ENCODE measurements at regions not wholly inside any gene's neighbourhood (a gene's known extent, or its start where the extent isn't known, plus 50 kb on each side); places are given as distances from the start of the nearest gene placed in this dataset.

DNA sequence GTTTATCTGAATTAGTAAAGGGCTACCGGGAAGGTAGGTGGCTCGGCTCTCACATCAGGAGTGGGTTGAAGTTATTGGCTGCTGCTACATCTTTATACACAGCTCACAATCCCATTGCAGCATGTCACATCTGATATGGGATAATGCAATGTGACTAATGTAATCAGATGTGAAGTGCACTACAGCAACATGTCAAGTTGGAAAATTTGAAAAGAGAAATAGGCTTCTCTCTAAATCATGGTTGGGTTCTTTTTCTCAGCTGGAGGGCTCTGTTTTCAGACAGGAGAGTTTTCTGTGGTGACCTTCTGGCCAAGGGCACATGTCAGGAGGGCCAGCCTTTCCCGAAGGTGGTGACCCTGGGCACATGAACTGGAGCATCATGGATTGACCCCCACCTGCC, 337.5 kb downstream of the HRH4 start:
- no peak for ATAC-seq (ENCODE audit: low read depth)
- no peak overlapping the region for H3K27ac Mint-ChIP-seq
- no peak overlapping the region for H3K4me3 Mint-ChIP-seq
- peaks cover 7% of the 10 kb centered on the region for H3K27me3 Mint-ChIP-seq
- no peaks in the 10 kb centered on the region for H3K36me3 Mint-ChIP-seq
- no peaks in the 10 kb centered on the region for H3K4me1 Mint-ChIP-seq
- H3K9me3 Mint-ChIP-seq, result no peaks in the 10 kb centered on the region
- no peak for DNase-seq (ENCODE audit: low spot score in 2 of 2)

DNA sequence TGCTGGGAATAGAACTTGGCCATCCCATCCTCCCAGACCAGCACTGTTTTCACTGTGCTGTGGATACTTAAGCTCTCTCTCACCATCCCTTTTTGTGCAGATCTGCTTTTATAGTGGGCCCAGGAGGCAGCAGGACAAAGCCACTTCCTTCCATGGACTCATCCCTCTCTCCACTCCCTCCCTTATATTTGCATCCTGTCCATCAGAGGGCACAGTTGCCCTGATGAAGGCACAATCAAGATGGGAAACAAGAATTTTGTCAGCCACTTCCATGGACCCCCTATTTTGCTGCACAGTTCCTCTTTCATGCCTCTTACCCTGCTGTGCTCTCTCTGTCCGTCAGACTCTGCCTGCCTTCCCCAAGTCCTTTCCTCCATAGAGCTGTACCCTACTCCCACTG, 338.7 kb downstream of the HRH4 start:
- no peak for DNase-seq (ENCODE audit: low spot score in 2 of 2)
- H3K4me3 Mint-ChIP-seq, result no peak overlapping the region
- no peak overlapping the region for H3K27ac Mint-ChIP-seq
- no peak for ATAC-seq (ENCODE audit: low read depth)
- H3K4me1 Mint-ChIP-seq, result no peaks in the 10 kb centered on the region
- H3K27me3 Mint-ChIP-seq, result peaks cover 7% of the 10 kb centered on the region
- H3K9me3 Mint-ChIP-seq, result no peaks in the 10 kb centered on the region
- no peaks in the 10 kb centered on the region for H3K36me3 Mint-ChIP-seq

DNA sequence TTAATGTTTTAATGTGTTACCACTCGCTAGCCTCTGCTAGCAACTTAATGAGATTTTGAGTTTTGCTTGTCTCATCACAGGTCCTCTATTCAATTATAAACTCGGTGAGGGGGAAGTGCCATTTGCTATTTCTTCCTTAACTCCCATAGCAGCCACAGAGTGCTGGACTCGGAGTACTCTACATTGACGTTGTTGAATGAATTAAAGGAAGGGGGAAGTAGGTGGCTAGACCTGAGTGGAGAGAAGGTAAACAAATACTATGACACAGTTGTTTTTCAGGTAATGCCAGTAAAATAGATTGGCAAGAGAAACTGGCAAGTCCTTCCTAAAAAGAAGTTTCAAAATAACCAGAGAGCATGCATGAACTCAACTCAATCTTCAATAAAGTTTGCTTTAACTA, 339.3 kb downstream of the HRH4 start:
- no peaks in the 10 kb centered on the region for H3K9me3 Mint-ChIP-seq

DNA sequence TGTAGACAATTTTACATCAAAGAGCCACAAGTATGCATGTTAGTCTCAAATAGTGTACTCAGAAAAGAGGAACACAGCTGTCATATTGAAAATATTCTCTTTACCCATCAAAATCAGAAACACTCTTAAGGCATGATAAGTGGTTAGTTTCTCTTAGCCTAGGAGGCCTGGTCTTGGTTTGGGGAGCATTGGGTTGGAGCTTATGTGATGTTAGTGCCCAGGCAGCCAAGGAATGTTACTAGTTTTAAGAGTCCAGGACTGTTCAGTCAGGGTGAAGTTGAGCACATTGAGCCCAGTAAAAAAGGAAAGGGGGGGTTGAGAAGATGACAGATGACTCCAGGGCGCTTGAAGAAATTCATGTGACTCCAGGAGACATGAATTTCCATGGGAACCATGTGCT, 340.6 kb downstream of the HRH4 start:
- ATAC-seq (ENCODE audit: low read depth) (no peak), DNase-seq (ENCODE audit: low spot score in 2 of 2) (no peak)
- no peaks in the 10 kb centered on the region for H3K36me3 Mint-ChIP-seq
- H3K4me3 Mint-ChIP-seq, result no peak overlapping the region
- H3K9me3 Mint-ChIP-seq, result no peaks in the 10 kb centered on the region
- no peaks in the 10 kb centered on the region for H3K4me1 Mint-ChIP-seq
- peaks cover 8% of the 10 kb centered on the region for H3K27me3 Mint-ChIP-seq
- no peak overlapping the region for H3K27ac Mint-ChIP-seq

More for the DNA sequence above, 339.3 kb downstream of the HRH4 start:
- Mint-ChIP-seq H3K27me3 (peaks cover 7% of the 10 kb centered on the region), H3K27ac (no peak overlapping the region), H3K36me3 (no peaks in the 10 kb centered on the region), H3K4me3 (no peak overlapping the region), H3K4me1 (no peaks in the 10 kb centered on the region)
- DNase-seq (ENCODE audit: low spot score in 2 of 2) (no peak), ATAC-seq (ENCODE audit: low read depth) (no peak)

DNA sequence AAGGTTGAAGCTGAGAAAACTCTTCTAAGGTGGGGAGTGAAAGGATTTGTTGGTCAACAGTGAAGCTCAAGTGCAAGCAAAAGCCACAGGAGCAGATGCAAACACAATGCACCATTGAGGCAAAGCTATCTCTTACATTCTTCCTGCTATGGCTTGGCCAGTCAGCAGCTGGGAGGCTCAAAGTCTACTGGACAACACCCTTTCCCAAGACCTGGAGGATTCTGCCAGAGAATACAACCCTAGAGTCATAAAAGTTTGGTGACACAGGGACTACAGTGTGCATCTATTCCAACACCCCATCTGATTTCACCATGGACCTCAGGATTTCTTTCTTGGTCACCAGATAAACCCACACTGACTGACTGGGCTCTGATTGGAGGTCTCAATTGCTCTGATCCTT, 342.0 kb downstream of the HRH4 start:
- Mint-ChIP-seq H3K4me1 (no peaks in the 10 kb centered on the region), H3K4me3 (no peak overlapping the region), H3K9me3 (no peaks in the 10 kb centered on the region), H3K27me3 (peaks cover 8% of the 10 kb centered on the region), H3K36me3 (no peaks in the 10 kb centered on the region), H3K27ac (no peak overlapping the region)
- DNase-seq (ENCODE audit: low spot score in 2 of 2) (no peak), ATAC-seq (ENCODE audit: low read depth) (no peak)

DNA sequence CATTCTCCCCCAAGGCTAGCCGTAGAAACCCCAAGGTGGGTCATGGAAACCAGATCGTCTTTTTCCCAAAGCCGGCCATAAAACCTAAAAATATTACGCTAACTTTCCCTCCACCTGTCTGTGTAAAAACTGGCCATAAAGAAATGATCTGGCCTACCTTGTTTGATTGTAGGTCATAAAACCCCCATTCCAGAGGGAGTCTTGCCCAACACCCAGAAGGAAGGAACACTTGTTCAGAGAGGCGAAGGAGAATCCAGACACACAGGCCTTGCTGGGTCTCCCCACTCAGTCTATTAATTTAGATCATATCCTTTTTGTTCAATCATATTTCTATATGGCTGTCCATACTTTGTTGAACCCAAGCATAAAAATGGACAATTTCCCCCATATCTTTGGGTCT, 344.7 kb downstream of the HRH4 start:
- no peak overlapping the region for H3K27ac Mint-ChIP-seq
- H3K9me3 Mint-ChIP-seq, result peaks cover 7% of the 10 kb centered on the region
- DNase-seq (ENCODE audit: low spot score in 2 of 2) (no peak), ATAC-seq (ENCODE audit: low read depth) (no peak)
- peaks cover 4% of the 10 kb centered on the region for H3K27me3 Mint-ChIP-seq
- H3K36me3 Mint-ChIP-seq, result peaks cover 1% of the 10 kb centered on the region
- no peak overlapping the region for H3K4me3 Mint-ChIP-seq
- no peaks in the 10 kb centered on the region for H3K4me1 Mint-ChIP-seq

DNA sequence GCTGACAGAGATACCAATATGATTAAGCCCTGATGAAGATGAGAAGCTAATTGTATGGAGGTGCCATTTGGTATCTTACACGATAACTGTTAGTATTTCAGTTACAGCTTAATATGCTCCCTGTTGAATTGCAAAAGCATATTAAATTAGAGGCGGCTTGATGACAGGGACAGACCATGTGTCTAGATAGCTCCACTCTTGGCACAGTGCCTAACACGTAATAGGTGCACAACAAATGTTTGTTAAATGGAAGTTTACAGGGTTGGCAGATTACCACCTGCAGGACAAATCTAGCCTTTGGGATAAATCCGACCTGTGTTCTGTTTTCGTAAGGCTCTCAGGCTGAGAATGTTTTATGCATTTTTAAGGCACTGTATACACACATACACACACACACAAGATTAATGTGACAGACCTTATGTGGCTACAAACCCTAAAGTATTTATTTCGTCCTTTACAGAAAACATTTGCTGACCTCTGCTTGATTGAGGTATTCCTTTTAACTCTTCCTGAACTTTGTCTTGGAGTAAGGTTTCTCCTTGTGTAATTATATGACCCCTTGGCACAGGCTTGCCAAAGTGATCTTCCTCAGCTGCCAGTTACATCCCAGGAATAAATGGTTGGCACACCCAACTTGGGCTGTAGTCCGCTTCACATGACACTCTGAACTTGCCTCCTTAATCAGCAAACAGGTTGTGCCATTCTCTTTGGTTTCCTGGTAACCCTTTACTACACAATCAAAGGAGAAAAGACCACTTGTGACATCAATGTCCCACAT, 348.9 kb downstream of the HRH4 start:
- DNase-seq (ENCODE audit: low spot score in 2 of 2) (no peak), ATAC-seq (ENCODE audit: low read depth) (no peak)
- Mint-ChIP-seq H3K27me3 (peaks cover 1% of the 10 kb centered on the region), H3K4me3 (no peak overlapping the region), H3K4me1 (no peaks in the 10 kb centered on the region), H3K9me3 (peaks cover 7% of the 10 kb centered on the region), H3K27ac (no peak overlapping the region), H3K36me3 (peaks cover 1% of the 10 kb centered on the region)

DNA sequence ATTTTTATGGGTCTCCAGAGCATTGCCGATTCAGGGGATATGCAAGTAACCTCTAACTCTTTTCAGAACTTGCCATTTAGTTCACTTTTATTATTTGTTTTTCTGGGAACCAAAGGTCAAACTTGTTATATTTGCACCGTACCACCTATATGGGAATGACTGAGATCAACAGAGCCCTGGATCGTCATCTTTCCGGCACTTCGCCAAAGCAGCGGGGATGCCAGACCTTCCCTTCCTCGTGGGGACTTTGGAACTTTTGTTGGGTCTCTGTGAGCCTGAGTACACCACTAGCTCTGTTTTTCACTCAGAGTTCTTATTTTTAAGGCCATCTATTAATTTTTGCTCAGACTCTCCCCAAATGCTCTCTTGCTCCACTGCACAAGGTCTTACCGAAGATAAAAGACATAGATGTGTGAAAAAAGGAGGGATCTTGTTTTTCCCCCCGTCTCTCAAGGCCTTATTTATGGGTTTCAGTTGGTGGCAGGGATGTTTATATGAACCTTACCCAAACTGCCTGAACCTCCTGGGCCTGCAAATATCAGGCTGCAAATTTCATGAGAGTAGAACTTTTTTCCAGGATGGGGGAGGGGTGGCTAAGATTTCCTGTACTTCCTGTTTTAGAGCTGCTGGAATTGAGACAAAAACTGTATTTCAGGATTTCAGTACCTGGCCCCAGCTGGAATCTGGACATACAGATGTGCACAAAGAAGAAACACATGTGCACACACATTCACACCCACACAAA, 350.3 kb downstream of the HRH4 start:
- no peak for DNase-seq (ENCODE audit: low spot score in 2 of 2)
- H3K9me3 Mint-ChIP-seq, result peaks cover 7% of the 10 kb centered on the region

DNA sequence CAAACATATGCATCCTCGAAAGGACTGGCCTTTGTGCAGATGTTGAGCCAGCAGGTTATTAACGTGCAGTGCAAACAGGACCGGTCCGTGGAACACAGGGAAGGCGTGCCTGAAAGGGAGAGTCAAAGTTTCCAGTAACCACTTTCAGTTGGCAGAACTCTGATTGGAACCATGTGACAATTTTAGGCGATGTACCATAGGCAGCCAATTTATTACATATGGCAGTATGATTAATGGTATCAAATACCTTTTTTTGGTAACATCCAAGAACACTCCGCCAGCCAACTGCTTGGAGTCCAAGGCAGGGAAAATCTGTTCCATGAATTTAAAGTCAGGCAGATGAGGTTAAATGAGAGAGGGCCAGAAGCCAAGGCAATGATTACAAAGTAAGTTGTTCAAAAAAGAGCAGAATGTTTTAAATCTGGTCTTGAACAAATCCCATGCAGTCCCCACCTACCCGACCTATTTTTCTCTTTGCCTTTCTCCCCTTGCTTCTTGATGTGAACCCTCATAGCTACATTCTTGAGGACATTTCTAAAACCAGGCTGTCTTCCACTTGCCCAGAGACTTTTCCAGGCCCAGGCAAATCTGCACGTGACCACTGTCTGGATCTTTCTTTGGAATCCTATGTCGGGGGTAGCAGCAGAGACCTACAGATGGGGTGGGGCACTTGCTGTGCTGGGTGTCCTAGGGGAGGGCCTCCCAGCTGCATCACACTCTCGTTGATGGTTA, 351.7 kb downstream of the HRH4 start:
- no peak overlapping the region for H3K4me3 Mint-ChIP-seq
- H3K4me1 Mint-ChIP-seq, result no peaks in the 10 kb centered on the region

More for the DNA sequence above, 350.3 kb downstream of the HRH4 start:
- no peaks in the 10 kb centered on the region for H3K4me1 Mint-ChIP-seq
- H3K27me3 Mint-ChIP-seq, result no peaks in the 10 kb centered on the region
- no peak overlapping the region for H3K27ac Mint-ChIP-seq
- H3K36me3 Mint-ChIP-seq, result peaks cover 1% of the 10 kb centered on the region
- no peak overlapping the region for H3K4me3 Mint-ChIP-seq
- no peak for ATAC-seq (ENCODE audit: low read depth)

DNA sequence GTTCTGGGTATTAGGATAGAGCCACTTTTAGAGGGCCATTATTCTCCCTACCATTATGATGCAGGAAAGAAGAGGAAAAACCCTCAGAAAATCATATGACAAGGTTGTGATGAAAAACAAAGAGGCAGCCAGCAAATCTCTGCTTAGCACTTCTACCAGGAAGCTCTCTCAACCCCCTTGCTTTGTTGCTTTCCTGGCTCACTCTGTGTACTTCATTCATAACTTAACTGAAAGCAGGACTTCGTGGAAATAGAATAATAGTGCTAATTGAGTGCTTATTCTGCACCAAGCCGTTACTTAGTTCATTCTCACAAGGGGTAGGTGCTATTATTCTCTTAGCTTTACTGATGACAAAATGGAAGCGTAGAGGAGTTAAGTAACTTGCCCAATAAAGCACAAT, 354.1 kb downstream of the HRH4 start:
- no peak overlapping the region for H3K27ac Mint-ChIP-seq
- DNase-seq (ENCODE audit: low spot score in 2 of 2), result no peak
- no peaks in the 10 kb centered on the region for H3K36me3 Mint-ChIP-seq
- H3K27me3 Mint-ChIP-seq, result no peaks in the 10 kb centered on the region
- ATAC-seq (ENCODE audit: low read depth), result no peak
- no peak overlapping the region for H3K4me3 Mint-ChIP-seq
- peaks cover 2% of the 10 kb centered on the region for H3K9me3 Mint-ChIP-seq
- H3K4me1 Mint-ChIP-seq, result no peaks in the 10 kb centered on the region

More for the DNA sequence above, 351.7 kb downstream of the HRH4 start:
- H3K36me3 Mint-ChIP-seq, result peaks cover 1% of the 10 kb centered on the region
- no peak for DNase-seq (ENCODE audit: low spot score in 2 of 2)
- no peak overlapping the region for H3K27ac Mint-ChIP-seq
- H3K9me3 Mint-ChIP-seq, result peaks cover 7% of the 10 kb centered on the region
- no peaks in the 10 kb centered on the region for H3K27me3 Mint-ChIP-seq
- ATAC-seq (ENCODE audit: low read depth), result no peak

DNA sequence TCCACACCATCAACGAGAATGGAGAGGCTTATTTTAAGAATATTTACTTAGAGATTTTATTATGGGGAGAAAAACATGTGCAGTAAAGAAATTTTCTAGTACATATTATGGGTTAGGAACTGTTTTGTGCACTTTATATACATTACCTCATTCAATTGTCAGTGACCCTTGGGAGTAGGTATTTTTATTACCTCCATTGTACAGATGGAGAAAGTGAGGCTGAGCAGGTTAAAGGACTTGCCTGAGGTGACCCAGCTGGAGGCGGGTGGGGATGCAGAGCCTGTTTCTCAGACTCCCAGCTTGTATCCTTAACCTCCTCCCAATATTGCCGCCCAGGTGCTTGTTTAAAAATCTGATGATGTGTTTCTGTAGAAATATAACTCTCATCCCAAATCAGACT, 356.7 kb downstream of the HRH4 start:
- DNase-seq (ENCODE audit: low spot score in 2 of 2), result no peak
- no peak overlapping the region for H3K27ac Mint-ChIP-seq
- ATAC-seq (ENCODE audit: low read depth), result no peak
- H3K4me3 Mint-ChIP-seq, result no peak overlapping the region
- H3K36me3 Mint-ChIP-seq, result no peaks in the 10 kb centered on the region
- no peaks in the 10 kb centered on the region for H3K4me1 Mint-ChIP-seq
- H3K9me3 Mint-ChIP-seq, result no peaks in the 10 kb centered on the region
- peaks cover 4% of the 10 kb centered on the region for H3K27me3 Mint-ChIP-seq

DNA sequence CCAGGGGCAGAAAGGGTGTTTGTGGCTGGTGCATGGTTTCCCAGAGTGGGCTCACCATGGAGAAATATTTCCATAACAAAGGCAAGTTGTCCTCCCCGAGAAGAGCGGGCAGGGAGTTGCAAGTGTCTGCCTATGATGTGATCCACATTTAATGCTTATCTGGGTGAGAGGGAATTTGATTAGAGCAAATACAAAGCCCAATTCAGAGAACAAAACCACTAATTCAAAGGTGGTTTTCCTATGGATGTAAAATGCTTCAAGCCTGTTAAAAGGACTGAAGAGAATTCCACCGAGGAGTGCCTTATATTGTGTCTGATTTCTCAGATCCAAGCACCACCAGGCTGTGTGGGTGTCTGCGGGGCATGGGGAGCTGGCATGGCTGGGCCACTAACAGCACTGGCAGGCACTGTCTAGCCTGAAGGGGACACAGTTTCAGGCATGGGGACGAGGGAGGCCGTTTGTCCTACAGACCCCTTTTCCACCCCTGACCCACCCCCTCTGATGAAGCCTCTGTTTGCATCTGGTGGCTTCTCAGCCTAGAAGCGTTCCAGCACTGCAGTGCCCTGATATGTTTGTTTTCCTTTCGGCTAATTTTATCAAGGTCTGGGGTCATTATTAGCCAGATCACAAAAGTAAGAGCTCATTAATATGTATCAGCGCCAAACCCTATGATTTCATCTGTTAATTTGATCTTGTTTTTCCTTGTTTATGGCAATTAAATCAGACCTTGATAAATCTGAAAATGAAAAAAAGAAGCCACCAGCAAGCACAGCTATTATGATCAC, 357.3 kb downstream of the HRH4 start:
- no peak for DNase-seq (ENCODE audit: low spot score in 2 of 2)
- Mint-ChIP-seq H3K27me3 (peaks cover 4% of the 10 kb centered on the region), H3K4me3 (no peak overlapping the region), H3K27ac (no peak overlapping the region), H3K4me1 (no peaks in the 10 kb centered on the region), H3K36me3 (no peaks in the 10 kb centered on the region), H3K9me3 (no peaks in the 10 kb centered on the region)
- ATAC-seq (ENCODE audit: low read depth), result no peak

DNA sequence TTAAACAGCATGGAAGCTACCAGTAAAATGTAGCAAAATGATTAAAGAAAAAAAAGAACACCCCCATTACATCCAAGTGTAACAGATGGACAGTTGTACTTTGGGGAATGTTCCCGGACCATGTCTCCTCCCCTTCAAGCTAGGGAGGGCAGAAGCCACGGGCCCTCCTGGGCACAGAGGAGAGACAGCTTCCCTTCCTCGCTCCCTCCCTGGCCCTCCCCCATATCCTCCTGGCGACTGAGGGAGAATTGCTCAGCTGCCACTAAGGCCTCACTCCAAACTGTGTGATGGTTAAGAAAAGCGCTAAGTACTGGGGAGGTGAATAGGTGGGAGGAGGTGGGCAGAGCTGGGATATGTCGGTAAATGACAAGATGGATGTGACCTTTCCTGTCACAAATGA, 358.0 kb downstream of the HRH4 start:
- Mint-ChIP-seq H3K4me3 (no peak overlapping the region), H3K9me3 (no peaks in the 10 kb centered on the region), H3K4me1 (no peaks in the 10 kb centered on the region), H3K27me3 (peaks cover 4% of the 10 kb centered on the region), H3K27ac (no peak overlapping the region), H3K36me3 (no peaks in the 10 kb centered on the region)
- DNase-seq (ENCODE audit: low spot score in 2 of 2), result no peak
- no peak for ATAC-seq (ENCODE audit: low read depth)
